IMR-90 (cell line): ENCODE measurements at regions not wholly inside any gene's neighbourhood (a gene's known extent, or its start where the extent isn't known, plus 50 kb on each side); places are given as distances from the start of the nearest gene placed in this dataset.

Source experiments
- BHLHE40 ChIP-seq: fragments of 150-350 bp; IDR thresholded peaks from 2 replicates; pipeline ENCODE4 v1.6.1; 2016; ENCODE audit warnings: mild to moderate bottlenecking, low read depth, low read length
- CTCF ChIP-seq: conservative IDR thresholded peaks from 2 replicates; pipeline ENCODE4 v1.5.1; 2012; ENCODE audit warnings: mild to moderate bottlenecking, low read depth, low read length, improper control_type of control experiment
- FOS ChIP-seq: fragments of 150-350 bp; IDR thresholded peaks from 2 replicates; pipeline ENCODE4 v1.6.1; 2016; ENCODE audit warnings: low read depth, low read length
- POLR2A ChIP-seq: IDR thresholded peaks from 2 replicates; pipeline ENCODE4 v1.6.1; 2012; ENCODE audit warnings: mild to moderate bottlenecking, low read depth, low read length
- RCOR1 ChIP-seq: IDR thresholded peaks from 2 replicates; pipeline ENCODE4 v1.6.1; 2012; ENCODE audit warnings: mild to moderate bottlenecking, low read length, improper control_type of control experiment; ENCODE audit not compliant: insufficient replicate concordance

DNA sequence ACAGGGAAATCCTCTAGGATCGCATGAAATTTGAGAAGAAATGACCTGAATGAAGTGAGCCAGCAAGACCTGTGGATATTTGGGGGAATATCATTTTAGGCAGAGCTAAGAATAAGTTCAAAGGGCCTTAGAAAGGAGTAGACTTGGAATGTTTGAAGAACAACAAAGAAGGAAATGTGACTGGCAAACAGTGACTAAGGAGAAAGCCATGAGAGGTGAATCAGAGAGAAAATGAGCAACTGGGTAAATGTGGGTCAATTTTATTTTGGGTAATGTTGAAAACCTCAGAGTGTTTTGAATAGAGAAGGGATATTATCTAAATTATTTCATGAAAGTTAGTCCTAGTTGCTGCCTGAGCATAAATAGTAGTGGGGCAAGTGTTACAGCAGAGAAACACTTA lies 672.8 kb downstream of the LMO4 start:
- TF ChIP-seq CTCF = no peak
- no peak for TF ChIP-seq FOS
- no peak for TF ChIP-seq RCOR1
- no peak for TF ChIP-seq BHLHE40
- TF ChIP-seq POLR2A = no peak
